Activated CD8-positive, alpha-beta T cell treated with anti-CD3 and anti-CD28 coated beads for 36 hours (primary cell): ENCODE measurements at regions not wholly inside any gene's neighbourhood (a gene's known extent, or its start where the extent isn't known, plus 50 kb on each side); places are given as distances from the start of the nearest gene placed in this dataset.

Source experiments
- ATAC-seq: fragments of 200-7000 bp; cut with Tn5 transposase; one replicate; pipeline ENCODE4 v1.10.0; 2021; ENCODE audit warnings: mild to moderate bottlenecking, moderate library complexity
- CTCF ChIA-PET: fragments of 350-600 bp; sonication (Branson Sonifier 250); formaldehyde crosslinking; loops from one replicate; lab custom pipeline; 2021; ENCODE audit warnings: antibody characterized with exemption; lab: Charles Lee
- POLR2A ChIA-PET: fragments of 350-600 bp; sonication (Branson Sonifier 250); formaldehyde crosslinking; loops from one replicate; lab custom pipeline; 2021; ENCODE audit warnings: antibody characterized with exemption; lab: Charles Lee
- DNase-seq: peaks from one replicate; pipeline ENCODE4 v3.0.0-alpha.2; 2020
- H3K27ac Mint-ChIP-seq: one replicate; pipeline ENCODE4 v1.8.0; 2021; ENCODE audit warnings: mild to moderate bottlenecking, mixed read lengths
- H3K27me3 Mint-ChIP-seq: one replicate; pipeline ENCODE4 v1.8.0; 2021; ENCODE audit warnings: mixed read lengths
- H3K36me3 Mint-ChIP-seq: one replicate; pipeline ENCODE4 v1.8.0; 2021; ENCODE audit warnings: low read depth, mixed read lengths
- H3K4me1 Mint-ChIP-seq: one replicate; pipeline ENCODE4 v1.8.0; 2021; ENCODE audit warnings: low read depth, mixed read lengths
- H3K4me3 Mint-ChIP-seq: one replicate; pipeline ENCODE4 v1.8.0; 2021; ENCODE audit warnings: mild to moderate bottlenecking, moderate library complexity, mixed read lengths
- H3K9me3 Mint-ChIP-seq: one replicate; pipeline ENCODE4 v1.8.0; 2021; ENCODE audit warnings: mixed read lengths
- CTCF ChIP-seq: fragments of 200-600 bp; IDR thresholded peaks from one replicate; pipeline ENCODE4 v1.8.0; 2022; ENCODE audit warnings: antibody characterized with exemption, mild to moderate bottlenecking
- intact Hi-C: fragments of 100-400 bp; cut with micrococcal nuclease; formaldehyde crosslinking; loops from one replicate; pipeline ENCODE4 v1.10.0; 2022

GRCh38 chr4:181319629-181320028, 923.6 kb upstream of the TENM3 start:
- TF ChIP-seq CTCF, result no peak
- DNase-seq, result no peak
- Mint-ChIP-seq H3K27ac (no peak overlapping the region), H3K27me3 (no peaks in the 10 kb centered on the region), H3K4me1 (no peaks in the 10 kb centered on the region), H3K36me3 (no peaks in the 10 kb centered on the region), H3K4me3 (no peak overlapping the region), H3K9me3 (no peaks in the 10 kb centered on the region)
- intact Hi-C loops, result no loop called here
- POLR2A ChIA-PET, result no interaction called here
- CTCF ChIA-PET, result no interaction called here
- ATAC-seq, result no peak

- no peaks in the 10 kb centered on the region for H3K27me3 Mint-ChIP-seq
- peaks cover 7% of the 10 kb centered on the region for H3K9me3 Mint-ChIP-seq
- no peaks in the 10 kb centered on the region for H3K36me3 Mint-ChIP-seq
- CTCF ChIA-PET, result no interaction called here
- TF ChIP-seq CTCF, result no peak
- ATAC-seq (no peak), DNase-seq (no peak)
- no peak overlapping the region for H3K27ac Mint-ChIP-seq
- H3K4me1 Mint-ChIP-seq, result no peaks in the 10 kb centered on the region
- intact Hi-C loops, result no loop called here
- POLR2A ChIA-PET, result no interaction called here
- H3K4me3 Mint-ChIP-seq, result no peak overlapping the region
Observed at GRCh38 chr4:181323061-181323460, 920.1 kb upstream of the TENM3 start.

- CTCF ChIA-PET, result no interaction called here
Observed at GRCh38 chr4:181330654-181331201, 912.5 kb upstream of the TENM3 start.

GRCh38 chr4:181331214-181331613, 912.0 kb upstream of the TENM3 start:
- H3K27me3 Mint-ChIP-seq, result no peaks in the 10 kb centered on the region
- H3K4me3 Mint-ChIP-seq, result no peak overlapping the region
- no peak for ATAC-seq
- no peak overlapping the region for H3K27ac Mint-ChIP-seq
- intact Hi-C loops, result no loop called here
- H3K36me3 Mint-ChIP-seq, result no peaks in the 10 kb centered on the region
- TF ChIP-seq CTCF, result no peak
- no peak for DNase-seq
- peaks cover 9% of the 10 kb centered on the region for H3K9me3 Mint-ChIP-seq
- ChIA-PET POLR2A (no interaction called here), CTCF (no interaction called here)
- H3K4me1 Mint-ChIP-seq, result no peaks in the 10 kb centered on the region

More at GRCh38 chr4:181330654-181331201, 912.5 kb upstream of the TENM3 start:
- POLR2A ChIA-PET, result no interaction called here
- no peak for DNase-seq
- no peak overlapping the region for H3K27ac Mint-ChIP-seq
- no peaks in the 10 kb centered on the region for H3K27me3 Mint-ChIP-seq
- intact Hi-C loops, result no loop called here
- no peak for TF ChIP-seq CTCF
- peaks cover 9% of the 10 kb centered on the region for H3K9me3 Mint-ChIP-seq
- no peak for ATAC-seq
- no peak overlapping the region for H3K4me3 Mint-ChIP-seq
- H3K36me3 Mint-ChIP-seq, result no peaks in the 10 kb centered on the region
- no peaks in the 10 kb centered on the region for H3K4me1 Mint-ChIP-seq

- no peaks in the 10 kb centered on the region for H3K4me1 Mint-ChIP-seq
- no peak overlapping the region for H3K27ac Mint-ChIP-seq
- TF ChIP-seq CTCF, result no peak
- no peaks in the 10 kb centered on the region for H3K36me3 Mint-ChIP-seq
- POLR2A ChIA-PET, result no interaction called here
- ATAC-seq (no peak), DNase-seq (no peak)
- H3K4me3 Mint-ChIP-seq, result no peak overlapping the region
- no peaks in the 10 kb centered on the region for H3K27me3 Mint-ChIP-seq
- intact Hi-C loops, result no loop called here
- CTCF ChIA-PET, result no interaction called here
- peaks cover 1% of the 10 kb centered on the region for H3K9me3 Mint-ChIP-seq
Observed at GRCh38 chr4:181345931-181346330, 897.3 kb upstream of the TENM3 start.
